ENCODE measurements at regions not wholly inside any gene's neighbourhood (a gene's known extent, or its start where the extent isn't known, plus 50 kb on each side); places are given as distances from the start of the nearest gene placed in this dataset.

GRCh38 chr4:144202081-144202480 is 61.6 kb upstream of the GYPA start:
- no peak for DNase-seq

- DNase-seq = no peak
These were observed 62.6 kb upstream of the GYPA start for GRCh38 chr4:144203155-144203554.

GRCh38 chr4:144204431-144204830 is 63.9 kb upstream of the GYPA start:
- DNase-seq = no peak

- no peak for DNase-seq
These were observed 66.2 kb upstream of the GYPA start for GRCh38 chr4:144206711-144207110.

GRCh38 chr4:144208074-144208473 is 67.6 kb upstream of the GYPA start:
- no peak for DNase-seq

GRCh38 chr4:144209491-144209890 is 69.0 kb upstream of the GYPA start:
- DNase-seq = no peak

- no peak for DNase-seq
These were observed 72.9 kb upstream of the GYPA start for GRCh38 chr4:144213371-144213770.

GRCh38 chr4:144223149-144223548 is 82.6 kb upstream of the GYPA start:
- no peak for DNase-seq

- DNase-seq = no peak
These were observed 83.1 kb upstream of the GYPA start for GRCh38 chr4:144223661-144224060.

- DNase-seq = no peak
These were observed 118.8 kb upstream of the GYPA start for GRCh38 chr4:144259285-144259684.

GRCh38 chr4:144267084-144267483 is 126.6 kb upstream of the GYPA start:
- DNase-seq = no peak

- DNase-seq = no peak
These were observed 140.2 kb upstream of the GYPA start for GRCh38 chr4:144280688-144281087.

- no peak for DNase-seq
These were observed 143.0 kb upstream of the GYPA start for GRCh38 chr4:144283526-144283925.

GRCh38 chr4:144284026-144284425 is 143.5 kb upstream of the GYPA start:
- DNase-seq = no peak

GRCh38 chr4:144288011-144288903 is 147.7 kb upstream of the GYPA start:
- peak; percentile 30 for DNase-seq

- peak; percentile 63 for DNase-seq
These were observed 149.3 kb upstream of the GYPA start for GRCh38 chr4:144289667-144290428.

GRCh38 chr4:144291164-144291563 is 150.6 kb upstream of the GYPA start:
- DNase-seq = no peak

GRCh38 chr4:144294211-144294610 is 153.7 kb upstream of the GYPA start:
- DNase-seq = no peak

GRCh38 chr4:144295286-144295995 is 154.9 kb upstream of the GYPA start:
- DNase-seq = peak; percentile 47

- peak; percentile 6 for DNase-seq
These were observed 156.4 kb upstream of the GYPA start for GRCh38 chr4:144296941-144297340.

- no peak for DNase-seq
These were observed 158.0 kb upstream of the GYPA start for GRCh38 chr4:144298519-144298918.

- DNase-seq = no peak
These were observed 160.1 kb upstream of the GYPA start for GRCh38 chr4:144300616-144301015.

All from fibroblast of skin of right biceps (primary cell).